OCI-LY3 (cell line): ENCODE measurements at regions not wholly inside any gene's neighbourhood (a gene's known extent, or its start where the extent isn't known, plus 50 kb on each side); places are given as distances from the start of the nearest gene placed in this dataset.

Experiments used
- CTCF ChIP-seq: fragments of 200-600, 300-600 bp; sonication (generic); IDR thresholded peaks from 2 replicates; pipeline ENCODE4 v1.5.1; 2014; ENCODE audit warnings: antibody characterized with exemption, low read length, low read depth
- EZH2phosphoT487 ChIP-seq: fragments of 200-600 bp; shearing (Covaris generic); IDR thresholded peaks from 2 replicates; pipeline ENCODE4 v1.6.1; 2018; ENCODE audit warnings: antibody characterized with exemption, mixed run types, low read depth

- no peak for TF ChIP-seq CTCF
- no peak for TF ChIP-seq EZH2phosphoT487
Observed at GRCh38 chr1:73564294-73564693, 633.7 kb downstream of the LRRIQ3 start.
